PC-9 (cell line): ENCODE measurements at regions not wholly inside any gene's neighbourhood (a gene's known extent, or its start where the extent isn't known, plus 50 kb on each side); places are given as distances from the start of the nearest gene placed in this dataset.

Experiments
- CTCF ChIP-seq: fragments of 200-600 bp; sonication (generic); conservative IDR thresholded peaks from 2 replicates; pipeline ENCODE4 v1.6.1; 2017; ENCODE audit warnings: mixed run types, antibody characterized with exemption, mild to moderate bottlenecking, moderate library complexity
- EZH2 ChIP-seq: fragments of 200-600 bp; sonication (generic); IDR thresholded peaks from 2 replicates; pipeline ENCODE4 v1.8.0; 2017; ENCODE audit warnings: antibody characterized with exemption, low read depth

- TF ChIP-seq EZH2 (no peak), CTCF (no peak)
Observed at GRCh38 chr20:12592756-12593155, 416.0 kb upstream of the SPTLC3 start.
